ENCODE measurements at regions not wholly inside any gene's neighbourhood (a gene's known extent, or its start where the extent isn't known, plus 50 kb on each side); places are given as distances from the start of the nearest gene placed in this dataset.
"Not testable (repeated sequence)": the region's sequence is repeated elsewhere in the genome, so short reads cannot be mapped to it uniquely, and the experiment has no call there.

DNA sequence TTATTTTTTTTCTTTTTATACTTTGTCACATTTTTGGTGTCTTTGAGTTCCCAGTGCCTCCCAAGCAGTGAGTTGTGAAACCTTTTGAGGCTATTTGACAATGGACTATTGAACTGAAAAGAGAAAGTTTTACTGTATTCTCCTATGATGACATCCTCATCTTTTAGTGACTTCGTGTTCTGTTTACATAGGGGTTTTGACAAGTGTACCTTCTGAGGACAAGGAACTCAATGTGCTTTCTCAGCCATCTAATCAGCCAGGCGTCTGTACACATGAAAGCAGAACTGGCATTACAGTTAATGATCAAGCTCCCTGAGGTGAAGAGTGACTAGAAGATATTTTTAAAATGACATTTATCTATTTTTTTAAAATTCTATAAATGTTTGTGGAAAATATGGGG lies 175.5 kb downstream of the ANXA1 start:
- no peaks in the 10 kb centered on the region for H3K9me2 ChIP-seq (replicated peaks; ENCODE audit: control insufficient read depth, low read length)
- H3K4me1 ChIP-seq (ENCODE audit: control insufficient read depth, low read length) = no peaks in the 10 kb centered on the region
- H4K20me1 ChIP-seq (ENCODE audit: control insufficient read depth, insufficient read depth, low read depth, low read length) = no peaks in the 10 kb centered on the region
- H3K27me3 ChIP-seq (ENCODE audit: control insufficient read depth, low read length) = no peaks in the 10 kb centered on the region
- H3K9me3 ChIP-seq (ENCODE audit: control insufficient read depth, insufficient read depth, low read length) = no peaks in the 10 kb centered on the region
- H3K4me3 ChIP-seq (ENCODE audit: low read length) = no peak overlapping the region
- H3K79me2 ChIP-seq (ENCODE audit: control insufficient read depth, low read length) = no peaks in the 10 kb centered on the region
- H3K4me2 ChIP-seq (ENCODE audit: low read length) = no peak overlapping the region
- H3K36me3 ChIP-seq (ENCODE audit: control insufficient read depth, low read length) = no peaks in the 10 kb centered on the region
- H3K27ac ChIP-seq (ENCODE audit: low read depth, low read length) = no peak overlapping the region
- TF ChIP-seq EZH2phosphoT487 (IDR thresholded peaks at IDR 0.05; ENCODE audit: borderline replicate concordance, low read length) = no peak
- TF ChIP-seq, protein P1, sequence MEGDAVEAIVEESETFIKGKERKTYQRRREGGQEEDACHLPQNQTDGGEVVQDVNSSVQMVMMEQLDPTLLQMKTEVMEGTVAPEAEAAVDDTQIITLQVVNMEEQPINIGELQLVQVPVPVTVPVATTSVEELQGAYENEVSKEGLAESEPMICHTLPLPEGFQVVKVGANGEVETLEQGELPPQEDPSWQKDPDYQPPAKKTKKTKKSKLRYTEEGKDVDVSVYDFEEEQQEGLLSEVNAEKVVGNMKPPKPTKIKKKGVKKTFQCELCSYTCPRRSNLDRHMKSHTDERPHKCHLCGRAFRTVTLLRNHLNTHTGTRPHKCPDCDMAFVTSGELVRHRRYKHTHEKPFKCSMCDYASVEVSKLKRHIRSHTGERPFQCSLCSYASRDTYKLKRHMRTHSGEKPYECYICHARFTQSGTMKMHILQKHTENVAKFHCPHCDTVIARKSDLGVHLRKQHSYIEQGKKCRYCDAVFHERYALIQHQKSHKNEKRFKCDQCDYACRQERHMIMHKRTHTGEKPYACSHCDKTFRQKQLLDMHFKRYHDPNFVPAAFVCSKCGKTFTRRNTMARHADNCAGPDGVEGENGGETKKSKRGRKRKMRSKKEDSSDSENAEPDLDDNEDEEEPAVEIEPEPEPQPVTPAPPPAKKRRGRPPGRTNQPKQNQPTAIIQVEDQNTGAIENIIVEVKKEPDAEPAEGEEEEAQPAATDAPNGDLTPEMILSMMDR (IDR thresholded peaks at IDR 0.05; ENCODE audit: low read depth, low read length, poor library complexity, severe bottlenecking) = no peak
- H3F3A ChIP-seq (ENCODE audit: control insufficient read depth, insufficient read depth) = no peaks in the 10 kb centered on the region

DNA sequence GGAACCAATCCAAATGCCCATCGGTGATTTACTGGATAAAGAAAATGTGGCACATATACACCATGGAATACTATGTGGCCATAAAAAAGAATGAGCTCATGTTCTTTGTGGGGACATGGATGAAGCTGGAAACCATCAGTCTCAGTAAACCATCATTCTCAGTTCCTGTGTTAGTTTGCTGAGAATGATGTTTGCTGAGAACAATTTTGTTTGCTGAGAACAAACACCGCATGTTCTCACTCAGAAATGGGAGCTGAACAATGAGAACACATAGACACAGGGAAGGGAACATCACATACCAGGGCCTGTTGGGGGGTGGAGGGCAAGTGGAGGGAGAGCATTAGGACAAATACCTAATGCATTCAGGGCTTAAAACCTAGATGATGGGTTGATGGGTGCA lies 185.5 kb downstream of the ANXA1 start:
- H3K9me2 ChIP-seq (replicated peaks; ENCODE audit: control insufficient read depth, low read length); H3K36me3 ChIP-seq (ENCODE audit: control insufficient read depth, low read length); H3K27ac ChIP-seq (ENCODE audit: low read depth, low read length); H3K4me3 ChIP-seq (ENCODE audit: low read length); H3K79me2 ChIP-seq (ENCODE audit: control insufficient read depth, low read length); H3K9me3 ChIP-seq (ENCODE audit: control insufficient read depth, insufficient read depth, low read length); H3F3A ChIP-seq (ENCODE audit: control insufficient read depth, insufficient read depth); H4K20me1 ChIP-seq (ENCODE audit: control insufficient read depth, insufficient read depth, low read depth, low read length); H3K4me1 ChIP-seq (ENCODE audit: control insufficient read depth, low read length); H3K27me3 ChIP-seq (ENCODE audit: control insufficient read depth, low read length); H3K4me2 ChIP-seq (ENCODE audit: low read length): not testable (repeated sequence)

DNA sequence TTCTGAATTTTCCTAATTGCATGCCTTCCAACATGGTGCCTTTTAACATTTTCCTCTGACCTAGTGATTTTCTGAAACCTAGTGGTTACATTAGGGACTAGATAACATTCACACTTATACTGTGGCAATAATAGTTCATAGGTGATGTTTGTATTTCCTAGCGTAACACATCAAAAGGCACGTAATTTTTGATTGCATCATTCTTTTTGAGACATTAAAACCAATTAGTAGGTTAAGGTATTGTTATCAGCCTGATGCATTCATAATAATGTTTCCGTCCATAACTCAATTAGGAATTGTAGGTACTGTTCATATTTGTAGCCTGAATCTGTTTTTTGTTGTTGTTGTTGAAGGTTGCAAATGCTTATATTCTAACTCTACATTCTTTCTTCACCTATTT lies 192.4 kb downstream of the ANXA1 start:
- H3K36me3 ChIP-seq (ENCODE audit: control insufficient read depth, low read length) = no peaks in the 10 kb centered on the region
- no peaks in the 10 kb centered on the region for H3K9me2 ChIP-seq (replicated peaks; ENCODE audit: control insufficient read depth, low read length)
- H3K27me3 ChIP-seq (ENCODE audit: control insufficient read depth, low read length) = no peaks in the 10 kb centered on the region
- H3K27ac ChIP-seq (ENCODE audit: low read depth, low read length) = no peak overlapping the region
- H3K4me1 ChIP-seq (ENCODE audit: control insufficient read depth, low read length) = no peaks in the 10 kb centered on the region
- TF ChIP-seq EZH2phosphoT487 (IDR thresholded peaks at IDR 0.05; ENCODE audit: borderline replicate concordance, low read length) = no peak
- TF ChIP-seq, protein P1 (IDR thresholded peaks at IDR 0.05; ENCODE audit: low read depth, low read length, poor library complexity, severe bottlenecking) = no peak
- H3K4me3 ChIP-seq (ENCODE audit: low read length) = no peak overlapping the region
- H3K79me2 ChIP-seq (ENCODE audit: control insufficient read depth, low read length) = no peaks in the 10 kb centered on the region
- H4K20me1 ChIP-seq (ENCODE audit: control insufficient read depth, insufficient read depth, low read depth, low read length) = no peaks in the 10 kb centered on the region
- no peaks in the 10 kb centered on the region for H3K9me3 ChIP-seq (ENCODE audit: control insufficient read depth, insufficient read depth, low read length)
- H3K4me2 ChIP-seq (ENCODE audit: low read length) = no peak overlapping the region
- H3F3A ChIP-seq (ENCODE audit: control insufficient read depth, insufficient read depth) = no peaks in the 10 kb centered on the region

DNA sequence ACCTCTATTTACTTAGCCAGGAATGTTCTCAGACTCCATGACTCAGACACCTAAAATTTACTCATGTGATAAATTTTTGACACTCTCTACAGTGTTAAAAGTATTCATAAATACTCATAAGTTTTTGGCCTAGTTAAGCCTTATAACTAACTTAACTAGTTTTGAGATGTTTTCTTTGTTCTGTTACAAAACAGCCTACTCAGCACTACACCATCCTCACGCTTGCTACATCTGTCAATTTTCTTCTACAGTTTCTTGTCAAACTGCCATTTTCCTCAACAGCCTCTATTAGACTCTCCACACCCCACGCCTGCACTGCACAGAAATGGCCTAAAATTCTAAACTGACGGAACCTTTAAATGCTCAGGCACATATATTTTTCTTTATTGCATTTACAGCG lies 195.5 kb downstream of the ANXA1 start:
- no peaks in the 10 kb centered on the region for H3K9me3 ChIP-seq (ENCODE audit: control insufficient read depth, insufficient read depth, low read length)
- H3K36me3 ChIP-seq (ENCODE audit: control insufficient read depth, low read length) = no peaks in the 10 kb centered on the region
- H3K4me3 ChIP-seq (ENCODE audit: low read length) = no peak overlapping the region
- H3K27me3 ChIP-seq (ENCODE audit: control insufficient read depth, low read length) = no peaks in the 10 kb centered on the region
- H4K20me1 ChIP-seq (ENCODE audit: control insufficient read depth, insufficient read depth, low read depth, low read length) = no peaks in the 10 kb centered on the region
- H3K79me2 ChIP-seq (ENCODE audit: control insufficient read depth, low read length) = no peaks in the 10 kb centered on the region
- H3F3A ChIP-seq (ENCODE audit: control insufficient read depth, insufficient read depth) = no peaks in the 10 kb centered on the region
- H3K4me2 ChIP-seq (ENCODE audit: low read length) = no peak overlapping the region
- no peaks in the 10 kb centered on the region for H3K9me2 ChIP-seq (replicated peaks; ENCODE audit: control insufficient read depth, low read length)
- H3K4me1 ChIP-seq (ENCODE audit: control insufficient read depth, low read length) = no peaks in the 10 kb centered on the region
- TF ChIP-seq, protein P1 (IDR thresholded peaks at IDR 0.05; ENCODE audit: low read depth, low read length, poor library complexity, severe bottlenecking) = no peak
- H3K27ac ChIP-seq (ENCODE audit: low read depth, low read length) = no peak overlapping the region

All from DOHH2 (cell line).